GM12873 (cell line): ENCODE measurements at regions not wholly inside any gene's neighbourhood (a gene's known extent, or its start where the extent isn't known, plus 50 kb on each side); places are given as distances from the start of the nearest gene placed in this dataset.

Experiments
- CTCF ChIP-seq: IDR thresholded peaks from 2 replicates; pipeline ENCODE4 v1.5.1; 2012; ENCODE audit warnings: low read depth, mild to moderate bottlenecking, moderate library complexity, low read length, control low read depth; ENCODE audit not compliant: insufficient read depth; ENCODE audit errors: missing control alignments

- no peak for TF ChIP-seq CTCF
Observed at GRCh38 chr12:65740506-65740872, 83.8 kb upstream of the HMGA2 start.

DNA sequence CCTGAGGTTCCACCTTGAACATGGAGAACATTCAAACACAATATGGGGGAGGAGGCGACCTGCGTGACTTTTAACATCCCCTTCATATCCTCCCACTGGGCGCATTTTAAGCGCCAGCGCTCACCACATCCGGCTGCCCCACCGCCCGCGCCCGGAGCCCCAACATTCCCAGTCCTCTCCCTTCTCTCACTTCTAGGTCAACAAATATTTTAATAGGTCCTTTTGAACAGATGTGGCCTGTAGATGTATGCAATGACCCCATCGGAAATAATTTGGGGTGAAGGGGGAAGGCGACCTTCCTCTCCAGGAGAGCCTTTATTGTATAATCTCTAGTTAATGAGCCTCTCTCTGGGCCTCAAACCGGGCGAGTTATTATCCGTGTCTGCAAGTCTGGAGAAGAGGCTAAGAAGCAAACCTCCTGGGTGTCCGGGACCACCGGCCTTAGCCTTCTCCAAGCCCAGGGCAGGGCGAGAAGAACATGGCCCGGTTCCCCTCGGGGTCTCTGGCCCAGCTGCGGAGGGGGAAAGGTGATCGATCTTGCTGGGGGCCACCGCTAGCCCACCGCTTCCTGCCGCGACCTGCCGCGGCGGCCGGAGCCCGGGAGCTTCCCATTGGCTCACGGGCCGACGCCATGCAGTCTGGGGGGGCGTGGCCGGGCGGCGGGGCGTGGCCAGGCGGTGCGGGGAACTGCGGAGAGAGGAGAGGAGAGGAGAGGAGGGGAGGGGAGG is 83.2 kb upstream of the HMGA2 start:
- TF ChIP-seq CTCF: no peak

DNA sequence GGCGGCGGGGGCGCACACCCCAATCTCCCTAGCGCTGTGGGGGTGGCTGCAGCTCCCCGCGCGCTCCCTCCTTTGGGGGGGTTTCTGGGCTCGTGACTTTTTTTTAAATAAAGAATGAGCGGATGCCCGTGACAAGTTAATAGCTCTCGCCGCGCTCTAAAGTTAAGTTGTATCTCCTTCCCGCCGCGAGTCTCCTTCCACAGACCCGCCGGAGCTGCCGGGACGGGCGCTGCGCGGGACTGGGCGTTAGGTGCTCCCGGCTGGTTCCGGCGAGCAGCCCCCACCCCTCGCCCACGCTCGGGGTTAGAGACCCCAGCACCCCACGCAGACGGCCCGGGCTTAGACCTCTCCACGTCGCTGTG is 82.6 kb upstream of the HMGA2 start:
- TF ChIP-seq CTCF: no peak

DNA sequence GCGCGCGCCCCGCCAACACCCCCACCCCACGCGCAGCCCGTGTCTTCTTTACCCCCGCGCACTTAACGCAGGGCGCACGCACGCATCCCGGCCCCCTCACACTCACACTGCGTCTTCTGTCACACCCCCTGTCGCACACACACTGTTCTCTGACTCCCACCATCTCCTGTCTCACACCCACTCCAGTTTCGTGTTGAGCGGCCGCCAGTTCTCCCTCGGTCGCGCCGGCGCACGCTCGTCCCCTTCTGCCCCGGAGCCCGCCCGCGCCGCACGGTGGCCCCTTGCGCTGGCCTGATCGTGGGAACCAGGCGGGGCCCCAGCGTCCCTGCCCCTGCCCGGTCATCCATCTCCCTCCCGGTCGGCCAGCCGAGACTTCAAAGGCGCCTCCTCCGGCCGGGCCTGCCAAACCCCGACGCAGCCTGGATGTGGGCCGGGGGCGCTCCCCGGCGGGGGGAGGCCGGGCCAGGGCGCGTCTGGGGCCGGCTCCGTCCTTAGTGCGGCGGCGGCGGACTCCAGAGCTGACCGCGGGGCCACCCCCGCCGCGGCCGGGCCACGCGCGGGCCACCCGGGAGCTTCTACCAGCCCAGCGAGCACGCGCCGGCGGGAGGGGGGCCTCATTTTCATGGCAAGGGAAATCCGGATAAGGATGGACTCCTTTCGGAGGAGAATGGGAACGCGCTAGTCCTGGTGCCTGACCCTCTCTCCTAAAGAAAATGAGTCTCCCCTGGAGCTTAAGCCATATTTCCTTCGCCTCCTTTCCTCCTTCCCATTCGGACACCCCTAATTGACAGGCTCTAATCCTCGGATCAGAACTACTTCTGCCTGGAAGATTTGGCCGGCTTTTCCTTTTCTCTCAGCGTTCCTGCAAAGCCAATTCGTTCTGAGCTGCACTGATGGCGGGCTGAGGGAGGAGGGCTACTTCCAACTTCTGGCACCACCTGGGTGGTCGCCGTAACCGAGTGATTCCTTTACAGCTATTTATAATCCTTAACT is 82.0 kb upstream of the HMGA2 start:
- no peak for TF ChIP-seq CTCF

- TF ChIP-seq CTCF: no peak
Observed at GRCh38 chr12:65747338-65747737, 76.9 kb upstream of the HMGA2 start.

- no peak for TF ChIP-seq CTCF
Observed at GRCh38 chr12:65748332-65748731, 76.0 kb upstream of the HMGA2 start.

DNA sequence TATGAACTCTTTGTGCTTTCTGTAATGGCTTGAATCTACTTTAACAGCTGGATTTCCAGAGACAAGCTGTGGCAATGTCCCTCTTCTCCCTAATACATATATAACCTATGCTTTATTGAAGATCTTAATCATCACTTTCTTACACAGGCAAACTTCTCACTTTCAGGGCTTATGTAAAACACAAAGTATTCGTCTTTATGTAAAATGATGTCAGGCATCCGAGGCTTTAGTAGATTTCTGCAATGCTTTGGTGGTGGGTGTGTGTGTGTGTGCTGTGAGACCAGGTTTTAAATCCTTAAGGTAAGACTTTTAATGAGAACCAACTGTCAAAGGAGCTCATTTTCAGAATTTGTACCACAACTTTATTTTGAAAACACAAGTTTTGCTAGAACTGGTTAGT is 70.0 kb upstream of the HMGA2 start:
- no peak for TF ChIP-seq CTCF
